K562 (cell line): ENCODE measurements at regions not wholly inside any gene's neighbourhood (a gene's known extent, or its start where the extent isn't known, plus 50 kb on each side); places are given as distances from the start of the nearest gene placed in this dataset.

Experiments
- ATAC-seq: fragments of 200-7000 bp; cut with Tn5 transposase; 3 replicates; pipeline ENCODE4 v1.9.1; 2020; ENCODE audit warnings: moderate library complexity
- BruUV-seq: library from RNA; stranded (reverse); fragments of 400-500 nt; replicated peaks from 2 replicates; lab custom pipeline; 2021; lab: Mats Ljungman, UMichigan
- CTCF ChIA-PET: fragments of 300-600 bp; formaldehyde crosslinking; extraction: SDS; loops from one replicate; lab custom pipeline; 2021; ENCODE audit warnings: low intra/inter-chr PET ratio; lab: Yijun Ruan, JAX
- POLR2A ChIA-PET: fragments of 300-600, 350-650 bp; sonication (Branson Sonifier 250); formaldehyde crosslinking; extraction: SDS; loops from one replicate; lab custom pipeline; 2021; ENCODE audit warnings: antibody characterized with exemption, inconsistent platforms; lab: Yijun Ruan, JAX
- DNase-seq, 4 experiments: peaks; one replicate each; pipeline versions ENCODE4 v3.0.0 to v3.0.0-alpha.2; 2011 to 2018; ENCODE audit warnings: low spot score in 3 of 4, mixed read lengths in 3 of 4; ENCODE audit errors: extremely low read depth in 1 of 4
- FAIRE-seq: peaks from 2 replicates; lab custom pipeline; 2011; peaks lifted over from hg19 to GRCh38; lab: Jason Lieb, UNC
- H2AFZ ChIP-seq: 2 replicates; pipeline ENCODE4 v1.6.0; 2011; ENCODE audit warnings: low read depth, low read length, control low read depth, inconsistent platforms
- H3K27ac ChIP-seq: fragments of 200-600 bp; 3 replicates; pipeline ENCODE4 v1.8.0; 2011; ENCODE audit warnings: low read depth, mild to moderate bottlenecking, control low read depth, inconsistent platforms, low read length, moderate library complexity, mixed read lengths; ENCODE audit errors: extremely low read depth
- H3K27me3 ChIP-seq, 2 experiments: fragments of 300-600 bp in 1 of 2; 2 replicates in 1 of 2; 3 replicates in 1 of 2; pipeline versions ENCODE4 v1.6.0 to v1.8.0; 2011; ENCODE audit warnings: inconsistent platforms in 2 of 2, low read length in 2 of 2, mild to moderate bottlenecking in 1 of 2, mixed read lengths in 1 of 2, moderate library complexity in 1 of 2; ENCODE audit not compliant: control insufficient read depth in 2 of 2, insufficient read depth in 2 of 2
- H3K36me3 ChIP-seq: fragments of 300-600 bp; 3 replicates; pipeline ENCODE4 v1.8.0; 2011; ENCODE audit warnings: mild to moderate bottlenecking, low read length, inconsistent platforms; ENCODE audit not compliant: control insufficient read depth, insufficient read depth
- H3K4me1 ChIP-seq, 2 experiments: fragments of 200-600 bp in 1 of 2; replicated peaks in 1 of 2; 2 replicates in 1 of 2; 3 replicates in 1 of 2; pipeline versions ENCODE4 v1.5.1 to v1.8.0; 2011; ENCODE audit warnings: inconsistent platforms in 2 of 2, low read length in 2 of 2, mild to moderate bottlenecking in 1 of 2, mixed read lengths in 1 of 2, moderate library complexity in 1 of 2; ENCODE audit not compliant: control insufficient read depth in 2 of 2, insufficient read depth in 2 of 2
- H3K4me2 ChIP-seq: 2 replicates; pipeline ENCODE4 v1.6.1; 2011; ENCODE audit warnings: low read length, control low read depth, inconsistent platforms, mixed read lengths; ENCODE audit not compliant: insufficient read depth
- H3K4me3 ChIP-seq: fragments of 200-600 bp; sonication (generic), shearing (Covaris generic); 2 replicates; pipeline ENCODE4 v1.5.1; 2016; ENCODE audit warnings: control low read depth, inconsistent platforms
- H3K79me2 ChIP-seq: fragments of 200-600 bp; 3 replicates; pipeline ENCODE4 v1.8.0; 2011; ENCODE audit warnings: low read length, inconsistent platforms; ENCODE audit not compliant: control insufficient read depth, insufficient read depth
- H3K9ac ChIP-seq, 2 experiments: 2 replicates each; pipeline versions ENCODE4 v1.6.0 to v1.6.1; 2011; ENCODE audit warnings: low read depth in 2 of 2, low read length in 2 of 2, control low read depth in 1 of 2, inconsistent platforms in 1 of 2, mild to moderate bottlenecking in 1 of 2, mixed read lengths in 1 of 2; ENCODE audit not compliant: insufficient read depth in 1 of 2
- H3K9me1 ChIP-seq: one replicate; pipeline ENCODE4 v1.6.0; 2011; ENCODE audit warnings: inconsistent platforms, mild to moderate bottlenecking, low read length, moderate library complexity; ENCODE audit not compliant: control insufficient read depth, insufficient read depth
- H3K9me3 ChIP-seq: replicated peaks from 2 replicates; pipeline ENCODE4 v1.5.1; 2011; ENCODE audit warnings: low read depth, low read length, inconsistent platforms; ENCODE audit not compliant: control insufficient read depth, insufficient read depth
- H4K20me1 ChIP-seq: replicated peaks from 2 replicates; pipeline ENCODE4 v1.6.1; 2011; ENCODE audit warnings: low read length, inconsistent platforms, mixed read lengths; ENCODE audit not compliant: control insufficient read depth, insufficient read depth
- BACH1 ChIP-seq: fragments of 200-800 bp; sonication (Bioruptor generic); IDR thresholded peaks from 2 replicates; pipeline ENCODE4 v1.6.1; 2016; ENCODE audit warnings: missing genetic modification characterization, missing compliant biosample characterization
- BRD4 ChIP-seq: fragments of 200-600 bp; sonication (generic); IDR thresholded peaks from 2 replicates; pipeline ENCODE4 v1.6.1; 2017; ENCODE audit warnings: inconsistent platforms
- HIVEP1 ChIP-seq: fragments of 250-450 bp; sonication (Bioruptor Pico); IDR thresholded peaks from 2 replicates; pipeline ENCODE4 v1.4.0; 2020; ENCODE audit warnings: mild to moderate bottlenecking
- MAZ ChIP-seq, 2 experiments: fragments of 450-650 bp in 1 of 2; sonication (generic) in 1 of 2; formaldehyde crosslinking; IDR thresholded peaks in 1 of 2; conservative IDR thresholded peaks in 1 of 2; 2 replicates each; pipeline versions ENCODE4 v1.4.0 to v1.5.0; 2020; ENCODE audit warnings: mild to moderate bottlenecking in 1 of 2, missing genetic modification reagents in 1 of 2
- NR2C2 ChIP-seq, 2 experiments: fragments of 200-800 bp in 1 of 2; sonication (Bioruptor generic) in 1 of 2; sonication (generic) in 1 of 2; formaldehyde crosslinking in 1 of 2; IDR thresholded peaks; 2 replicates each; pipeline versions ENCODE4 v1.6.1 to v1.8.0; 2016 to 2022; ENCODE audit warnings: mild to moderate bottlenecking in 1 of 2, missing compliant biosample characterization in 1 of 2, missing genetic modification characterization in 1 of 2, missing genetic modification reagents in 1 of 2
- POU5F1 ChIP-seq: fragments of 150-350 bp; IDR thresholded peaks from 2 replicates; pipeline ENCODE4 v1.6.1; 2014; ENCODE audit warnings: borderline replicate concordance, low read length, low read depth, mild to moderate bottlenecking; ENCODE audit not compliant: partially characterized antibody
- STAT5B ChIP-seq: fragments of 250-450 bp; sonication (Bioruptor Pico); IDR thresholded peaks from 2 replicates; pipeline ENCODE4 v1.8.0; 2021; ENCODE audit warnings: mild to moderate bottlenecking, inconsistent platforms
- ZNF785 ChIP-seq: fragments of 250-450 bp; sonication (Bioruptor Pico); IDR thresholded peaks from 2 replicates; pipeline ENCODE4 v1.4.0; 2020; ENCODE audit warnings: mild to moderate bottlenecking
- WGBS: fragments of 100-300 bp; shearing (Covaris generic); methylation state at CpG from one replicate; pipeline ENCODE4 v1.1.6; 2016; ENCODE audit warnings: low coverage, mixed read lengths; ENCODE audit not compliant: insufficient coverage; ENCODE audit errors: missing lambda C conversion rate; 5-methylcytosine and 5-hydroxymethylcytosine counted together
- in situ Hi-C: fragments of 300-500 bp; cut with MboI; formaldehyde crosslinking; loops from 4 replicates; pipeline ENCODE4 v1.15.0; 2018; ENCODE audit warnings: inconsistent platforms, mixed read lengths
- intact Hi-C: fragments of 100-400 bp; cut with micrococcal nuclease; formaldehyde crosslinking; loops from 2 replicates; pipeline ENCODE4 v1.14.2; 2022

- no peaks in the 10 kb centered on the region for H3K27me3 ChIP-seq
- WGBS: 37% methylated on average over 2 of the region's 2 CpGs
- H4K20me1 ChIP-seq: no peaks in the 10 kb centered on the region
- H3K79me2 ChIP-seq: no peaks in the 10 kb centered on the region
- H3K36me3 ChIP-seq: no peaks in the 10 kb centered on the region
- ChIA-PET POLR2A (interaction anchor here (0.9 to 1.2 kb wide), 2 partner anchors 9 to 41 kb away, joined by 3 to 4 read pairs; no protein-coding TSS in a partner anchor), CTCF (no interaction called here)
- peak overlapping the region; percentile 86 for H2AFZ ChIP-seq
- no peaks in the 10 kb centered on the region for H3K9me3 ChIP-seq
- ATAC-seq (0 out of 3 replicates have a peak, but pooled peaks have one; percentile 5), DNase-seq (no peak), FAIRE-seq (no peak)
- intact Hi-C loops: loop anchor here (2.0 kb wide), 1 partner anchor 71 kb away; no protein-coding TSS in a partner anchor
- in situ Hi-C loops: no loop called here
- no peak overlapping the region for H3K4me3 ChIP-seq
- peak overlapping the region; percentile 51 for H3K27ac ChIP-seq
- TF ChIP-seq POU5F1 (no peak), ZNF785 (CRISPR knock-in tag) (no peak), HIVEP1 (no peak), NR2C2 (CRISPR knock-in tag; IDR thresholded peaks at IDR 0.05) (no peak), NR2C2 (tag; IDR thresholded peaks at IDR 0.05) (no peak), BACH1 (0 out of 2 replicates have a peak, but pooled peaks have one; percentile 6), STAT5B (CRISPR knock-in tag) (no peak), MAZ (CRISPR knock-in tag; conservative IDR thresholded peaks at IDR 0.05 in 1 of 2, IDR thresholded peaks at IDR 0.05 in 1 of 2) (peak in 1 of 2 experiments; percentile 15; a peak in 1 of 4 replicates), BRD4 (0 out of 2 replicates have a peak, but pooled peaks have one; percentile 38)
- no TSS peak for BruUV-seq
- peaks cover 19 to 52% of the 10 kb centered on the region in 2 experiments for H3K4me1 ChIP-seq
- no peaks in the 10 kb centered on the region for H3K9me1 ChIP-seq
- H3K4me2 ChIP-seq: 0 out of 2 replicates have a peak overlapping the region, but pooled peaks have one; percentile 20
- H3K9ac ChIP-seq: no peak overlapping the region
Measured at GRCh38 chr10:80770239-80770638, 232.5 kb downstream of the SH2D4B start.
